ENCODE measurements at regions not wholly inside any gene's neighbourhood (a gene's known extent, or its start where the extent isn't known, plus 50 kb on each side); places are given as distances from the start of the nearest gene placed in this dataset.

GRCh38 chr15:96170979-96171739 is 159.3 kb upstream of the NR2F2 start (continued):
- TF ChIP-seq ZNF609 (CRISPR knock-in tag; IDR thresholded peaks at IDR 0.05; ENCODE audit: borderline replicate concordance): peak; percentile 32; the same call in 1 of the 2 replicates
- TF ChIP-seq TCF7 (IDR thresholded peaks at IDR 0.05; ENCODE audit: low read depth): peak; percentile 52; the same call in 1 of the 2 replicates
- no peak for TF ChIP-seq SP1 (IDR thresholded peaks at IDR 0.05)
- TF ChIP-seq SP1 (CRISPR knock-in tag; IDR thresholded peaks at IDR 0.05): no peak
- TF ChIP-seq FOXO1 (CRISPR knock-in tag; IDR thresholded peaks at IDR 0.05): no peak
- 0 out of 2 replicates have a peak, but pooled peaks have one; percentile 50 for TF ChIP-seq ZNF503 (CRISPR knock-in tag; IDR thresholded peaks at IDR 0.05)
- no peak for TF ChIP-seq ZNF136 (CRISPR knock-in tag; IDR thresholded peaks at IDR 0.05; ENCODE audit: low read depth)
- peak; percentile 60; the same call in 1 of the 2 replicates for TF ChIP-seq ZBTB39 (CRISPR knock-in tag; IDR thresholded peaks at IDR 0.05)
- no peak for TF ChIP-seq MAZ (IDR thresholded peaks at IDR 0.05; ENCODE audit: borderline replicate concordance, low read depth, low read length)
- no peak for TF ChIP-seq MAZ (CRISPR knock-in tag; IDR thresholded peaks at IDR 0.05; ENCODE audit: low read depth)
- peak; percentile 95 for TF ChIP-seq ONECUT2 (CRISPR knock-in tag; IDR thresholded peaks at IDR 0.05)
- TF ChIP-seq TFDP1 (CRISPR knock-in tag; IDR thresholded peaks at IDR 0.05; ENCODE audit: borderline replicate concordance): peak; percentile 24; the same call in 1 of the 2 replicates
- no peak for TF ChIP-seq SOX6 (IDR thresholded peaks at IDR 0.05)
- TF ChIP-seq SOX6 (CRISPR knock-in tag; IDR thresholded peaks at IDR 0.05): peak; percentile 86
- TF ChIP-seq NONO (IDR thresholded peaks at IDR 0.05): no peak
- TF ChIP-seq NONO (CRISPR knock-in tag; conservative IDR thresholded peaks at IDR 0.05): peak; percentile 56; the same call in 1 of the 2 replicates
- no peak for TF ChIP-seq RXRB (CRISPR knock-in tag; IDR thresholded peaks at IDR 0.05; ENCODE audit: borderline replicate concordance)
